OCI-LY3 (cell line): ENCODE measurements at regions not wholly inside any gene's neighbourhood (a gene's known extent, or its start where the extent isn't known, plus 50 kb on each side); places are given as distances from the start of the nearest gene placed in this dataset.

Experiments
- H2AFZ ChIP-seq: fragments of 200-600, 300-600 bp; shearing (Covaris generic); 2 replicates; pipeline ENCODE4 v1.6.0; 2014; ENCODE audit warnings: antibody characterized with exemption, low read depth, low read length
- H3K27ac ChIP-seq: fragments of 200-600, 300-600 bp; sonication (generic); 2 replicates; pipeline ENCODE4 v1.5.1; 2014; ENCODE audit warnings: mild to moderate bottlenecking, low read length, moderate library complexity, mixed read lengths
- H3K27me3 ChIP-seq: fragments of 200-600, 300-600 bp; sonication (generic); 2 replicates; pipeline ENCODE4 v1.6.1; 2014; ENCODE audit warnings: low read depth, low read length, mixed read lengths
- H3K36me3 ChIP-seq: fragments of 200-600, 300-600 bp; sonication (generic); replicated peaks from 2 replicates; pipeline ENCODE3; 2014; ENCODE audit warnings: low read depth, low read length, mixed read lengths
- H3K4me1 ChIP-seq: fragments of 300-600, 200-600 bp; sonication (generic); 2 replicates; pipeline ENCODE4 v1.6.1; 2014; ENCODE audit warnings: low read length, mixed read lengths
- H3K4me2 ChIP-seq: fragments of 200-600, 300-600 bp; sonication (generic); 2 replicates; pipeline ENCODE4 v1.6.1; 2014; ENCODE audit warnings: low read length, mixed read lengths
- H3K4me3 ChIP-seq: fragments of 300-600, 200-600 bp; sonication (generic); 2 replicates; pipeline ENCODE4 v1.5.1; 2014; ENCODE audit warnings: antibody characterized with exemption, mild to moderate bottlenecking, low read length, moderate library complexity
- H3K79me2 ChIP-seq: fragments of 300-600, 200-600 bp; shearing (Covaris generic); 2 replicates; pipeline ENCODE4 v1.6.1; 2014; ENCODE audit warnings: mild to moderate bottlenecking, low read length, mixed read lengths
- H3K9ac ChIP-seq: fragments of 300-600, 200-600 bp; shearing (Covaris generic); 2 replicates; pipeline ENCODE4 v1.6.0; 2014; ENCODE audit warnings: mild to moderate bottlenecking, low read length, moderate library complexity
- H3K9me3 ChIP-seq: fragments of 200-600, 300-600 bp; shearing (Covaris generic); 2 replicates; pipeline ENCODE4 v1.6.1; 2014; ENCODE audit warnings: low read length, mixed read lengths; ENCODE audit not compliant: insufficient read depth
- H4K20me1 ChIP-seq: fragments of 200-600, 300-600 bp; sonication (generic); 2 replicates; pipeline ENCODE4 v1.6.1; 2016; ENCODE audit warnings: low read length, mixed read lengths; ENCODE audit not compliant: insufficient read depth
- EZH2phosphoT487 ChIP-seq: fragments of 200-600 bp; shearing (Covaris generic); IDR thresholded peaks from 2 replicates; pipeline ENCODE4 v1.6.1; 2018; ENCODE audit warnings: antibody characterized with exemption, mixed run types, low read depth
- TF ChIP-seq, protein P1 (sequence below): fragments of 200-600, 300-600 bp; sonication (generic); IDR thresholded peaks from 2 replicates; pipeline ENCODE4 v1.5.1; 2014; ENCODE audit warnings: antibody characterized with exemption, low read length, low read depth

DNA sequence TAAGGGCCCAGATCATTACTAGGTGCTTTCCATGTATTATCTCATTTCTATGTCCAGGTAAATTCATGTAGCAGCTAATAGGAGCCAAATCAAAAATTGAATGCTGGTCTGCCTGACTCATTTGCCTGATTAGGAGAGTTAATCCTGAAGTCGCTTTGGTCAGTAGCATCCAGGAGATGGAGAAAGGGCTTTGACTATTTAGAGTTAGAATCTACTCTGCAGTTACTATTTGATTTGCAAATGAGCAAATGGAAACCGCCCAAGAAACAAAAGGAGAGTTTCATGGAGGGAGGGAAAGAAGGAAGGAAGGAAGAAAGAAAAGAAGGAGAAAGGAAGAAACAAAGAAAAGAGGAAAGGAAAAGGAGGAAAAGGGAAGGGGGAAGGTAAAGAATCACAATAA lies 539.6 kb upstream of the MMS22L start:
- no peaks in the 10 kb centered on the region for H4K20me1 ChIP-seq
- H3K27me3 ChIP-seq: no peaks in the 10 kb centered on the region
- H3K27ac ChIP-seq: no peak overlapping the region
- H3K9ac ChIP-seq: no peak overlapping the region
- no peaks in the 10 kb centered on the region for H3K9me3 ChIP-seq
- TF ChIP-seq, protein P1, sequence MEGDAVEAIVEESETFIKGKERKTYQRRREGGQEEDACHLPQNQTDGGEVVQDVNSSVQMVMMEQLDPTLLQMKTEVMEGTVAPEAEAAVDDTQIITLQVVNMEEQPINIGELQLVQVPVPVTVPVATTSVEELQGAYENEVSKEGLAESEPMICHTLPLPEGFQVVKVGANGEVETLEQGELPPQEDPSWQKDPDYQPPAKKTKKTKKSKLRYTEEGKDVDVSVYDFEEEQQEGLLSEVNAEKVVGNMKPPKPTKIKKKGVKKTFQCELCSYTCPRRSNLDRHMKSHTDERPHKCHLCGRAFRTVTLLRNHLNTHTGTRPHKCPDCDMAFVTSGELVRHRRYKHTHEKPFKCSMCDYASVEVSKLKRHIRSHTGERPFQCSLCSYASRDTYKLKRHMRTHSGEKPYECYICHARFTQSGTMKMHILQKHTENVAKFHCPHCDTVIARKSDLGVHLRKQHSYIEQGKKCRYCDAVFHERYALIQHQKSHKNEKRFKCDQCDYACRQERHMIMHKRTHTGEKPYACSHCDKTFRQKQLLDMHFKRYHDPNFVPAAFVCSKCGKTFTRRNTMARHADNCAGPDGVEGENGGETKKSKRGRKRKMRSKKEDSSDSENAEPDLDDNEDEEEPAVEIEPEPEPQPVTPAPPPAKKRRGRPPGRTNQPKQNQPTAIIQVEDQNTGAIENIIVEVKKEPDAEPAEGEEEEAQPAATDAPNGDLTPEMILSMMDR: no peak
- no peak for TF ChIP-seq EZH2phosphoT487
- H2AFZ ChIP-seq: no peak overlapping the region
- no peak overlapping the region for H3K4me3 ChIP-seq
- H3K4me2 ChIP-seq: no peak overlapping the region
- H3K4me1 ChIP-seq: no peaks in the 10 kb centered on the region
- no peaks in the 10 kb centered on the region for H3K36me3 ChIP-seq
- no peaks in the 10 kb centered on the region for H3K79me2 ChIP-seq

DNA sequence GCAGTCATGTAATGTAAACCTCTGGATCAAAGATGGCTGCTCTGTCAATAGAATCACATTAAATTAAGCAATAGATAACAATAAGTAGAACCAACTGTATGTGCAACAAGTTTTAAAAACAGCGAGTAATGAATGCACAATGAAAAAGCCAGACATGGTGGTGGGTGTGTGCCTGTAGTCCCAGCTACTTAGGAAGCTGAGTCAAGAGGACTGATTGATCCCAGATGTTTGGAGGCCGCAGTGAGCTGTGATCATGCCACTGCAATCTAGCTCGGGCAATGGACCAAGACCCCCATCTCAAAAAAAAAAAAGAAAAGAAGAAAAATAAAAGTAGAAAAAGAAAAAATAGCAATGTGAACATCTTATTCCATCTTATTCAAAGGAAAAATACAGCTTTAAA lies 558.7 kb upstream of the MMS22L start:
- Histone ChIP-seq H3K4me3 (no peak overlapping the region), H3K4me2 (no peak overlapping the region), H2AFZ (no peak overlapping the region), H3K4me1 (no peaks in the 10 kb centered on the region), H3K9me3 (no peaks in the 10 kb centered on the region), H3K36me3 (no peaks in the 10 kb centered on the region), H3K9ac (no peak overlapping the region), H3K79me2 (no peaks in the 10 kb centered on the region), H3K27me3 (no peaks in the 10 kb centered on the region), H3K27ac (no peak overlapping the region), H4K20me1 (no peaks in the 10 kb centered on the region)
- TF ChIP-seq, protein P1: no peak
- TF ChIP-seq EZH2phosphoT487: no peak

DNA sequence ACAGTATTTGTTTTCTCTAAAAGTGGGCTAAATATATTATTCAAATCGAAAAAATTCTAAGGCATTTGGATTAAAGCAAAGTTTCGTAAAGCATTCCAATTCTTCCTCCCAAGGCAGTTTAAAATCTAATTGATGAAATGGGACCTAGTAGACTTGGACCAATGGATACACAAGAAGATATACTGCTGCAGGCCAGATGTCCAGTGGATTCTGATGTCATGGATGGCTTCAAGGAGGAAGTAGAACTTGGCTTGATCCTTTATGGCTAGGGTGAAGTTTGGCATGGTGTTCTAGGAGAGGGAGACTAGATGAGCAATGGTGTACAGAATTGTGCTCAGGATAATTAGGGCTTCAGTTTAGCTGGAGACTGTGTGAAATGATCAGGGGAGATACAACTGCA lies 559.5 kb upstream of the MMS22L start:
- Histone ChIP-seq H3K4me3 (no peak overlapping the region), H3K36me3 (no peaks in the 10 kb centered on the region), H3K9me3 (no peaks in the 10 kb centered on the region), H3K4me1 (no peaks in the 10 kb centered on the region), H3K79me2 (no peaks in the 10 kb centered on the region), H4K20me1 (no peaks in the 10 kb centered on the region), H3K27ac (no peak overlapping the region), H3K4me2 (no peak overlapping the region), H2AFZ (no peak overlapping the region), H3K9ac (no peak overlapping the region), H3K27me3 (no peaks in the 10 kb centered on the region)
- no peak for TF ChIP-seq EZH2phosphoT487
- TF ChIP-seq, protein P1: no peak

DNA sequence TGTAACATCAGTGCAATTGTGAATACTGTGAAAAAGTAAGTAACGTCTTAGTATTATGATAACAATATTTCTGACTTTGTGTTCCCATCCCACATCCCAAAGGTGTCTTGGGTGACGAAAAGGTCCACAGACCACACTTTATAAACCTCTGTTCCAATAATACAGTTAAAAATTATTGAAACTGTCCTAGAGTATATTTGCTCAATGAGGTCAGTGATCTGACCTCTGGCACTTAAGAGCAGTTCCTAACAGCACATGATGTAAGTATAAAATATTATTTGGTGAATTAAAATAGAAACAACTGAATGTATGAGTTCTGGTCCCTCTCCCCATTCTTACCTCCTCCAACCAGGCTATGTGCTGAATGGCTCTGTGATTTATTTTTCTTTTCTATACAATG lies 566.4 kb upstream of the MMS22L start:
- Histone ChIP-seq H3K9ac (no peak overlapping the region), H3K27me3 (no peaks in the 10 kb centered on the region), H3K79me2 (no peaks in the 10 kb centered on the region), H3K27ac (no peak overlapping the region), H3K4me3 (no peak overlapping the region), H3K4me1 (no peaks in the 10 kb centered on the region), H3K4me2 (no peak overlapping the region), H3K9me3 (no peaks in the 10 kb centered on the region), H3K36me3 (no peaks in the 10 kb centered on the region), H4K20me1 (no peaks in the 10 kb centered on the region), H2AFZ (no peak overlapping the region)
- no peak for TF ChIP-seq EZH2phosphoT487
- TF ChIP-seq, protein P1: no peak
